MM.1S (cell line): ENCODE measurements at regions not wholly inside any gene's neighbourhood (a gene's known extent, or its start where the extent isn't known, plus 50 kb on each side); places are given as distances from the start of the nearest gene placed in this dataset.

Experiments used
- EZH2 ChIP-seq: fragments of 300-600 bp; sonication (generic); optimal IDR thresholded peaks from 2 replicates; pipeline ENCODE3; 2017; ENCODE audit warnings: low read depth, mild to moderate bottlenecking, antibody characterized with exemption, low read length, mixed read lengths
- EZH2phosphoT487 ChIP-seq: fragments of 300-600 bp; sonication (generic); IDR thresholded peaks from 2 replicates; pipeline ENCODE4 v1.6.1; 2018; ENCODE audit warnings: antibody characterized with exemption, low read length
- TF ChIP-seq, protein P1 (sequence below): fragments of 300-600 bp; sonication (generic); IDR thresholded peaks from 2 replicates; pipeline ENCODE4 v1.5.1; 2016; ENCODE audit warnings: antibody characterized with exemption, low read length, mixed read lengths

DNA sequence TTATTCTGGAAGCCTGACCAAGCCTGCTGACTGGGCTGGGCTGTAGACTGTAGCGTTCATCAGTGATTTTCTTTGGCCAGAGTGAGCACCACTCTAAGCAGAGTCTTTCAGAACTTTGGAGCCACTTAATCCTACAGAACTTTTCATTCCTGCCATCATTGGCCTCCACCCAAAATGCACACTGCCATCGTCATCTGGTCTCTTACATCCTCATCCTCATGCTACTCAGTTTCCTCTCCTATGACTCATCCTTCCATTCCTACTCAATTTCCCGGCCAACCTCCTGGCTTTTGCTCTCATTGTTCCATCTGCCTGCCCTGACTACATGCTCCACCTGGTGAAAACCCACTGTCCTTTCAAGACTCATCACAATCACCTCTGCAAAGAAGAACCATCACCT is 233.8 kb upstream of the USP25 start:
- TF ChIP-seq, protein P1, sequence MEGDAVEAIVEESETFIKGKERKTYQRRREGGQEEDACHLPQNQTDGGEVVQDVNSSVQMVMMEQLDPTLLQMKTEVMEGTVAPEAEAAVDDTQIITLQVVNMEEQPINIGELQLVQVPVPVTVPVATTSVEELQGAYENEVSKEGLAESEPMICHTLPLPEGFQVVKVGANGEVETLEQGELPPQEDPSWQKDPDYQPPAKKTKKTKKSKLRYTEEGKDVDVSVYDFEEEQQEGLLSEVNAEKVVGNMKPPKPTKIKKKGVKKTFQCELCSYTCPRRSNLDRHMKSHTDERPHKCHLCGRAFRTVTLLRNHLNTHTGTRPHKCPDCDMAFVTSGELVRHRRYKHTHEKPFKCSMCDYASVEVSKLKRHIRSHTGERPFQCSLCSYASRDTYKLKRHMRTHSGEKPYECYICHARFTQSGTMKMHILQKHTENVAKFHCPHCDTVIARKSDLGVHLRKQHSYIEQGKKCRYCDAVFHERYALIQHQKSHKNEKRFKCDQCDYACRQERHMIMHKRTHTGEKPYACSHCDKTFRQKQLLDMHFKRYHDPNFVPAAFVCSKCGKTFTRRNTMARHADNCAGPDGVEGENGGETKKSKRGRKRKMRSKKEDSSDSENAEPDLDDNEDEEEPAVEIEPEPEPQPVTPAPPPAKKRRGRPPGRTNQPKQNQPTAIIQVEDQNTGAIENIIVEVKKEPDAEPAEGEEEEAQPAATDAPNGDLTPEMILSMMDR, result no peak
- TF ChIP-seq EZH2, result no peak
- no peak for TF ChIP-seq EZH2phosphoT487
